Heart left ventricle (tissue), 16 donors: ENCODE measurements at regions not wholly inside any gene's neighbourhood (a gene's known extent, or its start where the extent isn't known, plus 50 kb on each side); places are given as distances from the start of the nearest gene placed in this dataset.

Experiments used
- ATAC-seq, 4 donors: fragments of 200-7000 bp; cut with Tn5 transposase; one replicate each; pipeline ENCODE4 v1.9.1; 2020 to 2022; ENCODE audit warnings: moderate library complexity in 4 of 4, mild to moderate bottlenecking in 3 of 4, moderate number of reproducible peaks in 1 of 4
- DNase-seq, 5 donors: peaks; one replicate each; pipeline ENCODE4 v3.0.0-alpha.2; 2020
- H3K27ac ChIP-seq, 12 donors: fragments of 200-600 bp; sonication (generic) in 4 of 12; one replicate each; pipeline versions ENCODE4 v1.5.0 to v1.8.0; 2016 to 2022; ENCODE audit warnings: mild to moderate bottlenecking in 2 of 12
- H3K27me3 ChIP-seq, 9 donors: fragments of 200-600 bp; sonication (generic) in 2 of 9; one replicate each; pipeline versions ENCODE4 v1.5.1 to v1.8.0; 2016 to 2022; ENCODE audit warnings: mild to moderate bottlenecking in 3 of 9
- H3K36me3 ChIP-seq, 9 donors: fragments of 200-600 bp; sonication (generic) in 2 of 9; one replicate each; pipeline versions ENCODE4 v1.5.0 to v1.8.0; 2018 to 2022; ENCODE audit warnings: mild to moderate bottlenecking in 2 of 9
- H3K4me1 ChIP-seq, 12 donors: fragments of 200-600 bp; sonication (generic) in 4 of 12; one replicate each; pipeline versions ENCODE4 v1.5.0 to v1.8.0; 2016 to 2022; ENCODE audit warnings: mild to moderate bottlenecking in 3 of 12
- H3K4me3 ChIP-seq, 12 donors: fragments of 200-600 bp; sonication (generic) in 4 of 12; one replicate each; pipeline versions ENCODE4 v1.5.0 to v1.8.0; 2017 to 2022; ENCODE audit warnings: mild to moderate bottlenecking in 9 of 12, moderate library complexity in 4 of 12
- H3K9me3 ChIP-seq, 12 donors: fragments of 200-600 bp; sonication (generic) in 4 of 12; one replicate each; pipeline versions ENCODE4 v1.5.0 to v1.8.0; 2016 to 2022; ENCODE audit warnings: mild to moderate bottlenecking in 1 of 12
- CTCF ChIP-seq, 12 donors: fragments of 200-600 bp; sonication (generic) in 4 of 12; IDR thresholded peaks; one replicate each; pipeline versions ENCODE4 v1.5.0 to v1.8.0; 2018 to 2022; ENCODE audit warnings: antibody characterized with exemption in 12 of 12, mild to moderate bottlenecking in 5 of 12
- POLR2A ChIP-seq, 2 donors: fragments of 450-650 bp; IDR thresholded peaks; one replicate each; pipeline ENCODE4 v1.6.1; 2017; ENCODE audit warnings: antibody characterized with exemption in 2 of 2, mild to moderate bottlenecking in 2 of 2, moderate library complexity in 2 of 2
- WGBS, 4 donors: extraction: QIAGEN DNeasy Blood & Tissue Kit in 2 of 4; methylation state at CpG; one replicate each; pipeline versions ENCODE4 v1.1.5 to v1.1.7; 2013 to 2018; 5-methylcytosine and 5-hydroxymethylcytosine counted together
- intact Hi-C, 10 donors: fragments of 100-400 bp; cut with DNase I; formaldehyde crosslinking; loops; one replicate each; pipeline versions ENCODE4 v1.11.1 to v1.14.2; 2022
- donor health status: ischemic (EF 13 %, LVEDD 7.1; RV severe dilation, severe dysfunction).
- donor health status: healthy with polysubstance abuse.
- donor health status: DM: no; HTN: yes; CAD: no.
- donor health status: DM: no; HTN: no; CAD: no.
- donor health status: ischemic (EF 25% LVEDD 6.9; RV normal size, moderate dysfunction).
- donor health status: ischemic (EF 25% LVEDD 5.7; RV mildly dilated, moderate dysfunction).
- donor health status: healthy.
- donor health status: DM: yes; HTN: yes; CAD: no.
- donor health status: ischemic (EF 35%, LVEDD 5.7; RV mildly dilated, moderate dysfunction).
- donor health status: nonischemic (EF 11% LVEDD 7.7; RV severe dilation, severe dysfunction).
- donor health status: DM: yes; HTN: yes; CAD: no.
- donor health status: PGD.
- donor health status: ischemic (EF 29% LVEDD 5.4; RV normal size, mild dysfunction).
- donor health status: nonischemic (EF 23%, LVEDD 6.1; RV moderate dilation, normal function).

- Histone ChIP-seq H3K27me3 (no peaks in the 10 kb centered on the region), H3K4me1 (no peaks in the 10 kb centered on the region), H3K9me3 (no peaks in the 10 kb centered on the region), H3K4me3 (no peak overlapping the region), H3K27ac (no peak overlapping the region), H3K36me3 (no peaks in the 10 kb centered on the region)
- intact Hi-C loops, result no loop called here
- WGBS, 4 donors, result 72 to 82% (median 76%) methylated on average over 12 of the region's 12 CpGs
- no peak for TF ChIP-seq CTCF (IDR thresholded peaks at IDR 0.05)
- no peak for TF ChIP-seq POLR2A (IDR thresholded peaks at IDR 0.05)
- DNase-seq, result peak in 3 of 5 donors; percentile 3 to 23 (median 10)
- ATAC-seq, result no peak
These were observed 93.9 kb upstream of the RET start for GRCh38 chr10:42982891-42983506.

GRCh38 chr10:42983591-42983990 lies 93.3 kb upstream of the RET start:
- no peaks in the 10 kb centered on the region for H3K4me1 ChIP-seq
- intact Hi-C loops, result no loop called here
- no peak for ATAC-seq
- no peak overlapping the region for H3K4me3 ChIP-seq
- H3K36me3 ChIP-seq, result no peaks in the 10 kb centered on the region
- H3K27me3 ChIP-seq, result no peaks in the 10 kb centered on the region
- 79 to 83% (median 81%) methylated on average over 3 to 6 of the region's 6 CpGs for WGBS, 4 donors
- no peak for TF ChIP-seq POLR2A (IDR thresholded peaks at IDR 0.05)
- no peak for TF ChIP-seq CTCF (IDR thresholded peaks at IDR 0.05)
- DNase-seq, result no peak
- H3K27ac ChIP-seq, result no peak overlapping the region
- no peaks in the 10 kb centered on the region for H3K9me3 ChIP-seq

GRCh38 chr10:42984035-42984610 lies 92.7 kb upstream of the RET start:
- Histone ChIP-seq H3K9me3 (no peaks in the 10 kb centered on the region), H3K4me1 (no peaks in the 10 kb centered on the region), H3K36me3 (no peaks in the 10 kb centered on the region), H3K27me3 (no peaks in the 10 kb centered on the region), H3K4me3 (no peak overlapping the region), H3K27ac (no peak overlapping the region)
- ATAC-seq, result no peak
- intact Hi-C loops, result no loop called here
- WGBS, 4 donors, result 72 to 80% (median 76%) methylated on average over 8 of the region's 8 CpGs
- TF ChIP-seq POLR2A (IDR thresholded peaks at IDR 0.05) (no peak), CTCF (IDR thresholded peaks at IDR 0.05) (no peak)
- DNase-seq, result peak in 1 of 5 donors; percentile 11

GRCh38 chr10:42984761-42985325 lies 92.0 kb upstream of the RET start:
- H3K27ac ChIP-seq, result no peak overlapping the region
- no peaks in the 10 kb centered on the region for H3K4me1 ChIP-seq
- no peak for TF ChIP-seq CTCF (IDR thresholded peaks at IDR 0.05)
- no peak for TF ChIP-seq POLR2A (IDR thresholded peaks at IDR 0.05)
- no peaks in the 10 kb centered on the region for H3K27me3 ChIP-seq
- no peaks in the 10 kb centered on the region for H3K36me3 ChIP-seq
- no peak overlapping the region for H3K4me3 ChIP-seq
- intact Hi-C loops, result no loop called here
- no peaks in the 10 kb centered on the region for H3K9me3 ChIP-seq
- 81 to 92% (median 91%) methylated on average over 5 to 13 of the region's 13 CpGs for WGBS, 4 donors
- DNase-seq (peak in 3 of 5 donors; percentile 2 to 34 (median 12)), ATAC-seq (no peak)
